Hematopoietic multipotent progenitor cell treated with erythropoietin and hydrocortisone succinate and interleukin-3 and kit ligand, for 8 days (in vitro differentiated cells): ENCODE measurements at regions not wholly inside any gene's neighbourhood (a gene's known extent, or its start where the extent isn't known, plus 50 kb on each side); places are given as distances from the start of the nearest gene placed in this dataset.

Source experiments
- DNase-seq: peaks from one replicate; pipeline ENCODE4 v3.0.0-alpha.2; 2015

GRCh38 chr5:79868163-79868670 is 122.8 kb downstream of the MTX3 start:
- DNase-seq = no peak

GRCh38 chr5:79865579-79865978 is 125.5 kb downstream of the MTX3 start:
- DNase-seq = no peak

GRCh38 chr5:79864364-79864763 is 126.7 kb downstream of the MTX3 start:
- DNase-seq = no peak

GRCh38 chr5:79859588-79859987 is 131.5 kb downstream of the MTX3 start:
- no peak for DNase-seq

- DNase-seq = no peak
Observed at GRCh38 chr5:79858410-79858723, 132.7 kb downstream of the MTX3 start.

GRCh38 chr5:79857714-79858409 is 133.2 kb downstream of the MTX3 start:
- DNase-seq = peak; percentile 72

GRCh38 chr5:79856456-79857055 is 134.5 kb downstream of the MTX3 start:
- DNase-seq = no peak

- DNase-seq = no peak
Observed at GRCh38 chr5:79853676-79854418, 137.2 kb downstream of the MTX3 start.

- no peak for DNase-seq
Observed at GRCh38 chr5:79853028-79853427, 138.0 kb downstream of the MTX3 start.

GRCh38 chr5:79851391-79851863 is 139.6 kb downstream of the MTX3 start:
- DNase-seq = no peak

- no peak for DNase-seq
Observed at GRCh38 chr5:79850941-79851340, 140.1 kb downstream of the MTX3 start.

GRCh38 chr5:79850316-79850822 is 140.7 kb downstream of the MTX3 start:
- DNase-seq = no peak

- DNase-seq = no peak
Observed at GRCh38 chr5:79849486-79850315, 141.4 kb downstream of the MTX3 start.
